ENCODE measurements at regions not wholly inside any gene's neighbourhood (a gene's known extent, or its start where the extent isn't known, plus 50 kb on each side); places are given as distances from the start of the nearest gene placed in this dataset.

GRCh38 chr2:40534528-40534927, 82.6 kb upstream of the SLC8A1 start:
- no peak overlapping the region for H3K9ac ChIP-seq (ENCODE audit: low read depth in 1 of 2, low read length in 2 of 2)
- no peaks in the 10 kb centered on the region for H3K4me1 ChIP-seq (ENCODE audit: control insufficient read depth in 4 of 4, insufficient read depth in 4 of 4, low read length in 3 of 4)
- no peaks in the 10 kb centered on the region for H3K36me3 ChIP-seq (ENCODE audit: control insufficient read depth in 4 of 4, insufficient read depth in 3 of 4, low read depth in 1 of 4, low read length in 3 of 4)
- H3K27me3 ChIP-seq (ENCODE audit: control insufficient read depth in 4 of 4, insufficient read depth in 4 of 4, low read length in 3 of 4): no peaks in the 10 kb centered on the region
- WGBS: 18% methylated on average over 3 of the region's 3 CpGs
- no peak for DNase-seq (ENCODE audit: low spot score)
- no peaks in the 10 kb centered on the region for H3K9me3 ChIP-seq (ENCODE audit: control insufficient read depth in 4 of 4, low read length in 3 of 4)
- H3K4me3 ChIP-seq (ENCODE audit: low read depth in 1 of 3, low read length in 3 of 3): no peak overlapping the region
- TF ChIP-seq ATF3 (IDR thresholded peaks at IDR 0.05) (no peak), NR2F2 (IDR thresholded peaks at IDR 0.05) (no peak), HNF4G (IDR thresholded peaks at IDR 0.05) (no peak), EGR1 (IDR thresholded peaks at IDR 0.05; ENCODE audit: low read depth in 2 of 2) (no peak), TAF1 (conservative IDR thresholded peaks at IDR 0.05) (no peak), FOXA1 (IDR thresholded peaks at IDR 0.05) (no peak), SP1 (IDR thresholded peaks at IDR 0.05) (no peak), JUND (IDR thresholded peaks at IDR 0.05) (no peak), FOXA2 (IDR thresholded peaks at IDR 0.05) (no peak), HNF4A (conservative IDR thresholded peaks at IDR 0.05) (no peak), YY1 (IDR thresholded peaks at IDR 0.05) (no peak), RAD21 (IDR thresholded peaks at IDR 0.05) (no peak)
- TF ChIP-seq, protein P1, sequence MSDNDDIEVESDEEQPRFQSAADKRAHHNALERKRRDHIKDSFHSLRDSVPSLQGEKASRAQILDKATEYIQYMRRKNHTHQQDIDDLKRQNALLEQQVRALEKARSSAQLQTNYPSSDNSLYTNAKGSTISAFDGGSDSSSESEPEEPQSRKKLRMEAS (IDR thresholded peaks at IDR 0.05): no peak
- TF ChIP-seq, protein P2, sequence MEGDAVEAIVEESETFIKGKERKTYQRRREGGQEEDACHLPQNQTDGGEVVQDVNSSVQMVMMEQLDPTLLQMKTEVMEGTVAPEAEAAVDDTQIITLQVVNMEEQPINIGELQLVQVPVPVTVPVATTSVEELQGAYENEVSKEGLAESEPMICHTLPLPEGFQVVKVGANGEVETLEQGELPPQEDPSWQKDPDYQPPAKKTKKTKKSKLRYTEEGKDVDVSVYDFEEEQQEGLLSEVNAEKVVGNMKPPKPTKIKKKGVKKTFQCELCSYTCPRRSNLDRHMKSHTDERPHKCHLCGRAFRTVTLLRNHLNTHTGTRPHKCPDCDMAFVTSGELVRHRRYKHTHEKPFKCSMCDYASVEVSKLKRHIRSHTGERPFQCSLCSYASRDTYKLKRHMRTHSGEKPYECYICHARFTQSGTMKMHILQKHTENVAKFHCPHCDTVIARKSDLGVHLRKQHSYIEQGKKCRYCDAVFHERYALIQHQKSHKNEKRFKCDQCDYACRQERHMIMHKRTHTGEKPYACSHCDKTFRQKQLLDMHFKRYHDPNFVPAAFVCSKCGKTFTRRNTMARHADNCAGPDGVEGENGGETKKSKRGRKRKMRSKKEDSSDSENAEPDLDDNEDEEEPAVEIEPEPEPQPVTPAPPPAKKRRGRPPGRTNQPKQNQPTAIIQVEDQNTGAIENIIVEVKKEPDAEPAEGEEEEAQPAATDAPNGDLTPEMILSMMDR (IDR thresholded peaks at IDR 0.05; ENCODE audit: low read depth, low read length, missing input control): no peak
- TF ChIP-seq, protein P3, sequence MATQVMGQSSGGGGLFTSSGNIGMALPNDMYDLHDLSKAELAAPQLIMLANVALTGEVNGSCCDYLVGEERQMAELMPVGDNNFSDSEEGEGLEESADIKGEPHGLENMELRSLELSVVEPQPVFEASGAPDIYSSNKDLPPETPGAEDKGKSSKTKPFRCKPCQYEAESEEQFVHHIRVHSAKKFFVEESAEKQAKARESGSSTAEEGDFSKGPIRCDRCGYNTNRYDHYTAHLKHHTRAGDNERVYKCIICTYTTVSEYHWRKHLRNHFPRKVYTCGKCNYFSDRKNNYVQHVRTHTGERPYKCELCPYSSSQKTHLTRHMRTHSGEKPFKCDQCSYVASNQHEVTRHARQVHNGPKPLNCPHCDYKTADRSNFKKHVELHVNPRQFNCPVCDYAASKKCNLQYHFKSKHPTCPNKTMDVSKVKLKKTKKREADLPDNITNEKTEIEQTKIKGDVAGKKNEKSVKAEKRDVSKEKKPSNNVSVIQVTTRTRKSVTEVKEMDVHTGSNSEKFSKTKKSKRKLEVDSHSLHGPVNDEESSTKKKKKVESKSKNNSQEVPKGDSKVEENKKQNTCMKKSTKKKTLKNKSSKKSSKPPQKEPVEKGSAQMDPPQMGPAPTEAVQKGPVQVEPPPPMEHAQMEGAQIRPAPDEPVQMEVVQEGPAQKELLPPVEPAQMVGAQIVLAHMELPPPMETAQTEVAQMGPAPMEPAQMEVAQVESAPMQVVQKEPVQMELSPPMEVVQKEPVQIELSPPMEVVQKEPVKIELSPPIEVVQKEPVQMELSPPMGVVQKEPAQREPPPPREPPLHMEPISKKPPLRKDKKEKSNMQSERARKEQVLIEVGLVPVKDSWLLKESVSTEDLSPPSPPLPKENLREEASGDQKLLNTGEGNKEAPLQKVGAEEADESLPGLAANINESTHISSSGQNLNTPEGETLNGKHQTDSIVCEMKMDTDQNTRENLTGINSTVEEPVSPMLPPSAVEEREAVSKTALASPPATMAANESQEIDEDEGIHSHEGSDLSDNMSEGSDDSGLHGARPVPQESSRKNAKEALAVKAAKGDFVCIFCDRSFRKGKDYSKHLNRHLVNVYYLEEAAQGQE (IDR thresholded peaks at IDR 0.05): no peak
- no peak overlapping the region for H3K27ac ChIP-seq (ENCODE audit: low read depth in 1 of 2, low read length in 2 of 2)

- Histone ChIP-seq H3K36me3 (ENCODE audit: control insufficient read depth in 4 of 4, insufficient read depth in 3 of 4, low read depth in 1 of 4, low read length in 3 of 4) (no peaks in the 10 kb centered on the region), H3K9ac (ENCODE audit: low read depth in 1 of 2, low read length in 2 of 2) (no peak overlapping the region), H3K9me3 (ENCODE audit: control insufficient read depth in 4 of 4, low read length in 3 of 4) (no peaks in the 10 kb centered on the region), H3K4me3 (ENCODE audit: low read depth in 1 of 3, low read length in 3 of 3) (no peak overlapping the region), H3K27me3 (ENCODE audit: control insufficient read depth in 4 of 4, insufficient read depth in 4 of 4, low read length in 3 of 4) (no peaks in the 10 kb centered on the region), H3K4me1 (ENCODE audit: control insufficient read depth in 4 of 4, insufficient read depth in 4 of 4, low read length in 3 of 4) (no peaks in the 10 kb centered on the region), H3K27ac (ENCODE audit: low read depth in 1 of 2, low read length in 2 of 2) (no peak overlapping the region)
- 67% methylated on average over 4 of the region's 4 CpGs for WGBS
- TF ChIP-seq FOXA2 (IDR thresholded peaks at IDR 0.05) (no peak), TAF1 (conservative IDR thresholded peaks at IDR 0.05) (no peak), NR2F2 (IDR thresholded peaks at IDR 0.05) (no peak), GABPA (IDR thresholded peaks at IDR 0.05 in 1 of 2, conservative IDR thresholded peaks at IDR 0.05 in 1 of 2) (no peak), YY1 (IDR thresholded peaks at IDR 0.05) (no peak), RXRA (IDR thresholded peaks at IDR 0.05) (no peak), HNF4A (conservative IDR thresholded peaks at IDR 0.05) (no peak), FOXA1 (IDR thresholded peaks at IDR 0.05) (no peak), RAD21 (IDR thresholded peaks at IDR 0.05) (no peak), HNF4G (IDR thresholded peaks at IDR 0.05) (no peak), SP1 (IDR thresholded peaks at IDR 0.05) (no peak)
- TF ChIP-seq, protein P3 (IDR thresholded peaks at IDR 0.05): no peak
- TF ChIP-seq, protein P1 (IDR thresholded peaks at IDR 0.05): no peak
- TF ChIP-seq, protein P2 (IDR thresholded peaks at IDR 0.05; ENCODE audit: low read depth, low read length, missing input control): no peak
- no peak for DNase-seq (ENCODE audit: low spot score)
Measured at GRCh38 chr2:40535972-40536371, 84.1 kb upstream of the SLC8A1 start.
